ENCODE measurements at regions not wholly inside any gene's neighbourhood (a gene's known extent, or its start where the extent isn't known, plus 50 kb on each side); places are given as distances from the start of the nearest gene placed in this dataset.
"Not testable (repeated sequence)": the region's sequence is repeated elsewhere in the genome, so short reads cannot be mapped to it uniquely, and the experiment has no call there.

GRCh38 chr14:19304918-19305317 lies 129.2 kb downstream of the POTEG start:
- no CpG with 5 or more reads among the region's 2 CpGs for WGBS (ENCODE audit: extremely low coverage, insufficient coverage, insufficient read length)
- not testable (repeated sequence) for H3K14ac ChIP-seq (ENCODE audit: low read length); H4K8ac ChIP-seq (ENCODE audit: low read depth, low read length); H2BK120ac ChIP-seq (ENCODE audit: insufficient read depth, low read length, poor library complexity); H2AK5ac ChIP-seq (ENCODE audit: low read length); H3K27ac ChIP-seq (ENCODE audit: low read depth, low read length); H4K12ac ChIP-seq (ENCODE audit: low read depth, low read length); H3K4me1 ChIP-seq (ENCODE audit: control insufficient read depth in 1 of 2, insufficient read depth in 2 of 2, low read length in 2 of 2); H2AFZ ChIP-seq (ENCODE audit: insufficient read depth, low read length, poor library complexity); H2BK5ac ChIP-seq (ENCODE audit: low read depth, low read length, poor library complexity); H3K4ac ChIP-seq (ENCODE audit: low read depth, low read length); H3K23ac ChIP-seq (ENCODE audit: low read length); H3K27me3 ChIP-seq (ENCODE audit: insufficient read depth, low read length); H3K79me1 ChIP-seq (ENCODE audit: low read length); H4K91ac ChIP-seq (ENCODE audit: low read depth, low read length); DNase-seq; H3K4me2 ChIP-seq (ENCODE audit: low read length); H2BK12ac ChIP-seq (ENCODE audit: low read length); H3K79me2 ChIP-seq (ENCODE audit: control insufficient read depth, insufficient read depth, low read length, poor library complexity); H3K4me3 ChIP-seq (ENCODE audit: low read depth, low read length); H3K18ac ChIP-seq (ENCODE audit: low read length); H3K36me3 ChIP-seq (ENCODE audit: control insufficient read depth in 1 of 2, insufficient read depth in 2 of 2, low read length in 2 of 2); H3K9ac ChIP-seq (ENCODE audit: low read length); H3K9me3 ChIP-seq (ENCODE audit: insufficient read depth, low read depth, low read length)

DNA sequence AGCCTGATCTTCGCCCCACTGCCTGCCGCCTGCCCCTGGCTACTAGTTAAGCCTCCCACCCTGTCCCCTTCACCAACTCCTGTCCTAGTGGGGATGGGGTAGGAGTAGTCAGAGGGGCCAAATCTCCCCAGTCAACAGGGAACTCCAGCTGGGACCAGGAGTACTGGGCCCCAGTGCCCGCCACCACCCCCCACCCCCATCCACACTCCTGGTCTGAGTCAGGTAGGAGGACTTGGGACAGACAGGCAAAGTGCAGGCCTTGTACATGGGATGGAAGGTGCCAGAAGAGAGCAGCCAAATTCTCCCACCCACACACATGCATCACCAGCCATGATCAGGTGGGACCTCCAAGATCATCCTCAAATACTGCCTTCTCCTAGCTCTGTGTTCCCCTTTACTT lies 128.4 kb downstream of the POTEG start:
- not testable (repeated sequence) for H3K4ac ChIP-seq (ENCODE audit: low read depth, low read length); H4K12ac ChIP-seq (ENCODE audit: low read depth, low read length); H3K18ac ChIP-seq (ENCODE audit: low read length); H3K27ac ChIP-seq (ENCODE audit: low read depth, low read length); DNase-seq; H4K8ac ChIP-seq (ENCODE audit: low read depth, low read length); H3K4me1 ChIP-seq (ENCODE audit: control insufficient read depth in 1 of 2, insufficient read depth in 2 of 2, low read length in 2 of 2); H3K36me3 ChIP-seq (ENCODE audit: control insufficient read depth in 1 of 2, insufficient read depth in 2 of 2, low read length in 2 of 2); H3K9ac ChIP-seq (ENCODE audit: low read length); H3K14ac ChIP-seq (ENCODE audit: low read length); H3K27me3 ChIP-seq (ENCODE audit: insufficient read depth, low read length); H4K91ac ChIP-seq (ENCODE audit: low read depth, low read length); H3K4me3 ChIP-seq (ENCODE audit: low read depth, low read length); H2AK5ac ChIP-seq (ENCODE audit: low read length); H2BK5ac ChIP-seq (ENCODE audit: low read depth, low read length, poor library complexity); H2AFZ ChIP-seq (ENCODE audit: insufficient read depth, low read length, poor library complexity); H3K23ac ChIP-seq (ENCODE audit: low read length); H2BK120ac ChIP-seq (ENCODE audit: insufficient read depth, low read length, poor library complexity); H3K79me1 ChIP-seq (ENCODE audit: low read length); H2BK12ac ChIP-seq (ENCODE audit: low read length); H3K79me2 ChIP-seq (ENCODE audit: control insufficient read depth, insufficient read depth, low read length, poor library complexity); H3K9me3 ChIP-seq (ENCODE audit: insufficient read depth, low read depth, low read length); H3K4me2 ChIP-seq (ENCODE audit: low read length)
- no CpG with 5 or more reads among the region's 3 CpGs for WGBS (ENCODE audit: extremely low coverage, insufficient coverage, insufficient read length)

- not testable (repeated sequence) for H3K79me1 ChIP-seq (ENCODE audit: low read length); H4K91ac ChIP-seq (ENCODE audit: low read depth, low read length); H3K4me2 ChIP-seq (ENCODE audit: low read length); H3K9me3 ChIP-seq (ENCODE audit: insufficient read depth, low read depth, low read length); H3K4me3 ChIP-seq (ENCODE audit: low read depth, low read length); H3K23ac ChIP-seq (ENCODE audit: low read length); H2AFZ ChIP-seq (ENCODE audit: insufficient read depth, low read length, poor library complexity); H3K18ac ChIP-seq (ENCODE audit: low read length); H2BK12ac ChIP-seq (ENCODE audit: low read length); H2AK5ac ChIP-seq (ENCODE audit: low read length); H3K79me2 ChIP-seq (ENCODE audit: control insufficient read depth, insufficient read depth, low read length, poor library complexity); H3K9ac ChIP-seq (ENCODE audit: low read length); H4K12ac ChIP-seq (ENCODE audit: low read depth, low read length); H3K27ac ChIP-seq (ENCODE audit: low read depth, low read length); H3K36me3 ChIP-seq (ENCODE audit: control insufficient read depth in 1 of 2, insufficient read depth in 2 of 2, low read length in 2 of 2); H3K4ac ChIP-seq (ENCODE audit: low read depth, low read length); H3K14ac ChIP-seq (ENCODE audit: low read length); H3K27me3 ChIP-seq (ENCODE audit: insufficient read depth, low read length); H3K4me1 ChIP-seq (ENCODE audit: control insufficient read depth in 1 of 2, insufficient read depth in 2 of 2, low read length in 2 of 2); DNase-seq; H4K8ac ChIP-seq (ENCODE audit: low read depth, low read length); H2BK120ac ChIP-seq (ENCODE audit: insufficient read depth, low read length, poor library complexity); H2BK5ac ChIP-seq (ENCODE audit: low read depth, low read length, poor library complexity)
- WGBS (ENCODE audit: extremely low coverage, insufficient coverage, insufficient read length): no CpG with 5 or more reads among the region's 5 CpGs
Observed at GRCh38 chr14:19306405-19306804, 127.7 kb downstream of the POTEG start.

- not testable (repeated sequence) for H3K14ac ChIP-seq (ENCODE audit: low read length); H4K91ac ChIP-seq (ENCODE audit: low read depth, low read length); H3K36me3 ChIP-seq (ENCODE audit: control insufficient read depth in 1 of 2, insufficient read depth in 2 of 2, low read length in 2 of 2); H2BK5ac ChIP-seq (ENCODE audit: low read depth, low read length, poor library complexity); H3K23ac ChIP-seq (ENCODE audit: low read length); H3K9me3 ChIP-seq (ENCODE audit: insufficient read depth, low read depth, low read length); H3K9ac ChIP-seq (ENCODE audit: low read length); H3K79me1 ChIP-seq (ENCODE audit: low read length); H3K27me3 ChIP-seq (ENCODE audit: insufficient read depth, low read length); H3K4me2 ChIP-seq (ENCODE audit: low read length); DNase-seq; H2AFZ ChIP-seq (ENCODE audit: insufficient read depth, low read length, poor library complexity); H4K8ac ChIP-seq (ENCODE audit: low read depth, low read length); H3K79me2 ChIP-seq (ENCODE audit: control insufficient read depth, insufficient read depth, low read length, poor library complexity); H3K4me3 ChIP-seq (ENCODE audit: low read depth, low read length); H3K18ac ChIP-seq (ENCODE audit: low read length); H2BK12ac ChIP-seq (ENCODE audit: low read length); H3K27ac ChIP-seq (ENCODE audit: low read depth, low read length); H3K4me1 ChIP-seq (ENCODE audit: control insufficient read depth in 1 of 2, insufficient read depth in 2 of 2, low read length in 2 of 2); H2BK120ac ChIP-seq (ENCODE audit: insufficient read depth, low read length, poor library complexity); H4K12ac ChIP-seq (ENCODE audit: low read depth, low read length); H3K4ac ChIP-seq (ENCODE audit: low read depth, low read length); H2AK5ac ChIP-seq (ENCODE audit: low read length)
- WGBS (ENCODE audit: extremely low coverage, insufficient coverage, insufficient read length): no CpG with 5 or more reads among the region's 1 CpG
Observed at GRCh38 chr14:19311023-19311422, 123.1 kb downstream of the POTEG start.

All from trophoblast cell (in vitro differentiated cells and primary cell).